Retina (tissue), 1 donor: ENCODE measurements at regions not wholly inside any gene's neighbourhood (a gene's known extent, or its start where the extent isn't known, plus 50 kb on each side); places are given as distances from the start of the nearest gene placed in this dataset.
"Not testable (repeated sequence)": the region's sequence is repeated elsewhere in the genome, so short reads cannot be mapped to it uniquely, and the experiment has no call there.

ENCODE experiments used
- DNase-seq: peaks from one replicate; pipeline ENCODE4 v3.0.0-alpha.2; 2016

DNA sequence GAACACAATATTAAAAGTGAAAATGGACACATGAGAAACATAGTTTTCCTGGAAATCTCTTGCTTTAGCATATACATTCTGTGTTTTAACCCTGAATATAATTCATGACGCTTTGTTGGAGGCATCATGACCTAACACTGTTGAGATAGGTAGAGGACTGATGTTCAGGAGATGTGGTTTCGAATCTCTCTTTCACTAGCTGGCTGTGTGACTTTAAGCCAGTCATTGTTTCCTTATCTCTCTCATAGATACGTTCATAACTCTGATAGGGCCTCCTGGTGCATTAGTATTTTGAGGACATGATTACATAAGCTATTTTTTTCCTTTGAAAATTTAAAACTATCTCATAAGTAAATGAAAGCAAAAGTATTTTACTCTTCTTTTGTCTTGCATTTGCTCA lies 179.0 kb upstream of the DTNA start:
- DNase-seq = no peak

DNA sequence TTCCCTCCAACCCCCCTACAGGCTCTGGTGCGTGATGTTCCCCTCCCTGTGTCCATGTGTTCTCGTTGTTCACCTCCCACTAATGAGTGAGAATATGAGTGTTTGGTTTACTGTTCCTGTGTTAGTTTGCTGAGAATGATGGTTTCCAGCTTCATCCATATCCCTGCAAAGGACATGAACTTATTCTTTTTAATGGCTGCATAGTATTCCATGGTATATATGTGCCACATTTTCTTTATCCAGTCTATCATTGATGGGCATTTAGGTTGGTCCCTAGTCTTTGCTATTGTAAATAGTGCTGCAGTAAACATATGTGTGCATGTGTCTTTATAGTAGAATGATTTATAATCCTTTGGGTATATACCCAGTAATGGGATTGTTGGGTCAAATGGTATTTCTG lies 175.5 kb upstream of the DTNA start:
- DNase-seq = not testable (repeated sequence)

DNA sequence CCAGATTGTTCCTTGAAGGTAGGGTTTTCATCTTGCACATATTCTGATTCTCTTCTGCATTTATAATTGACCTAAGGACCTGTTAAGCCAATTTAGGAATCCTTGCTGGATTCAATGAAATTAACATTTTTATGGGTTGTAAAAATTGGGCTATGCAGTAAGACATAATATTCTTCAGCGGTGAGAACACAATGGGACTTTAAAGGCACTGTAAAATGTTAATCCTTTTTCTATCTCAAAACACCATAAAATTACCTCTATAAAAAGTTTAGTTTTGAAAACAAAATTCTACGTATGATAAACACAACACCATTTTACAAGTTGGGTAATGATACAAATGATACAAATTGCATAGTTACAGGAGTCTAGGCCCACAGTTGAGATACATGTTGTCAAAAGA lies 169.2 kb upstream of the DTNA start:
- DNase-seq = no peak

DNA sequence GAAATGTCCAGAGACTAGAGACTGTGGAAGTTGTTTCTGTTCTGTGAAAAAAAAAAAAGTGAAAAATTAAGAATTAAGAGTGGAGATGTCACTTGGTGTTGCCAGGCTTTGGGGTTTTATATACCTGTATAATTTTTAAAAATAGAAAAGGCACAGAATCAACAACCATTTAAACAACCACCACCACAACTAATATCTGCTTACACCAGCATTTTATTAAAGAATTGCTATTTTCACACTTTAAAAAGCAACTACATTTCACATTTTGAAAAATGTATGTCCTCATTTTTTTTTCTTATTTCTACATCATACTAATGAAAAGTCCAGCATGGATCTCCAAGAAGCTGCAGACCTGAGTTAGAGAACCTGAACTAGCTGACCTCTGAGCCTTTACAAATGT lies 167.5 kb upstream of the DTNA start:
- DNase-seq = no peak

DNA sequence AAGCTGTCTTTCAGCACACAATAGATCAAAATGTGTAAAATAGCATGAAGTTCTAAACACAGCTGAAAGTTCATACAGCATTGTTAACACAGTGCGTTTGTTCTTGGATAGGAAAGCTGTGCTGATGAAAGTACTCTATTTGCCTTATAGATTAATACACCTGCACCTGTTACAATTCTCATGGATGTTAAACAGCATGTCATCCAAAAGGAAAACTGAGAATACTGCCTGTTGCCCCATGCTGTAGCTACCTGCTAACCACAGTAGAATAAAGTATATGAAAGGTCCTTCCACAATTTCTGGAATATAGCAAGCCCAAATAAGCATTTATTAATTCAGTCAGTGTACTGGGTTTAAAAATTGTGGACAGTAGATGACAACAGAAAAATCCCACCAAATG lies 166.7 kb upstream of the DTNA start:
- no peak for DNase-seq

DNA sequence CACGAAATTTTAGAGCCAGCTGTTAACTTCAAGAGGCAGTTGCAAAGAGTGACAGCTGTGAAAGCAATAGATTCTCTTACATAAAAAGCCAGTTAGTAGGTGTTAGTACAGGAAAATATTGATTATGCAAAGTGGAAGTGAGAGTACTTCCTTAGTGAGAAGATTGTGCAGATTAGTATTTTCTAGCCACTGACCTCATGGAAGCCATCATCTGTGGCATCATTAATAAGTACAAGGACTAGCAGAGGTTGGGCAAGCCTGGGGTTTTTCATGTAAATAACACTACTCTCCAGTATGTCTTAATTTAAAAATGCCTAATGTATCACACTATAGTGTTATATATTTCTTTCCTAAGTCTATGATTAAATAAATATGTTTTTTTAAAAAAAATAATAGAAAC lies 166.2 kb upstream of the DTNA start:
- DNase-seq = no peak

DNA sequence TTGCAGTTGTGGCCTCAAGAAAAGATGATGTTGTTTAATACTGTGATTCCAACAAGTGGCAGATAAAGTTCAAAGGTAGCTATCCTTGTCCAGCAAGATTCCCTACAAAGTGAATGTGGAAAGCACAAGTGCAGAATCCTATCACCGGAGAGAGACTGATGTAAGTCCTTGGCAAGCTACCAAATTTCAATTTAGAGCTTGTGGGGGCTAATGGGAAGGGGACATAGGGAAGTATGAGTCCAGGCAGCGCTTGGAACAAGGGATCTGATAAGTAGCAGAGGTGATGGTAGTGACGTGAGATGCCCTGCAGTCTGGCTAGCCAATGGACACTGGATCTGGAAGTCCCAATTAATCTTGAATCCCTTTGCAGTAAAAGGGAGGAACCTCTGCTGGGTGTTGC lies 165.2 kb upstream of the DTNA start:
- no peak for DNase-seq

DNA sequence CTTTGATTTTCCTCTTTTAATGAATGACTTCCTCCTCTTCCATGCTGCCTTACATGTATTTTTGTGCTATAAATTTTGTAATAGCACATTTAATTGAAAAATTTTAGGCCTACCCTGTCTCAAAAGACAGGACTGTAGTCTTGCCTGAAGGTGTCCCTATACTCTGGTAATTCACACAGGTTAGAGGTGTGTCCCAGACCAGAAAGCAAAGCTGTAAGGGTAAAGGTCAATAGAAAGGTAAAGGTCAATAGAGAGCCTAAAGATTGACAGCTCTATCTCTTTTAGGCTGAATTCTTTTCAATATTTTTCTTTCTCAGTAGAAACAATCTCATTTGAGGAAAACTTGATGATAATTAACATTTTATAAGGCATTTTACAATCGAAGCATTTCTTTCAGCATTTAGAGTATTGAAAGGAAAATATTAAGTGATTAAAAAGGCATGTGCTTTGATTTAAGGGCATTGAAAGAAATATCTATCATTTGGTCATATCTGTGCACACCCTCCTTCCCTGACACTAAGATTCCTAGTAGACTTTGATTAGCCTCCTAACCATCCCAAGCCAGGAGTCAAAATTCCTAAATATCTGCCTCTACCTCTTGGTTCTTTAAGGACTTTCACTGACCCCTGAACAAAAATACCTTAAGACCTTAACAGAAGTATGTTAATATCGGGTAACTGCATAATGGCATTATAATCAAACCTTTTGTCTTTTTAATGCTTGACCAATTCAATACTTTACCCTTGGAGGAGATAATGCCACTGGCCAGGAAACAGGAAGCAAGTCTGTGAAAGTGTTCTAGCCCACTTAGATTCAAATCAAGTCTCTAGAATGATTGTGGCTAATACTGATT lies 161.8 kb upstream of the DTNA start:
- DNase-seq = no peak

DNA sequence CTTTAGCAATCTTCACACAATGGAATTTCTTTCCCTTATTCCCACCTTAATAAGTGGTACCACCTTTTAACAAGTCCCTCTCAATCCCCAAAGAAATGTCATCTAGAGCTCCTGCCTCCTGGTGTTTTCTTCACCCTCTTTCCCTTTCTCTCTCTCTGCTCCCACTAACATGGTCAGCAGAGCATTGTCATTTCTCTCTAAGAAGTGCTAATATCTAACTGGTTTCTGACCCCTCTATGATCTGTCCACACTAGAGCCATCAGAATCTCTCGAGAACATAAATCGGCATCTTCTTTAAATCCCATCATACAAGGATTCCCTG lies 161.2 kb upstream of the DTNA start:
- DNase-seq = no peak

DNA sequence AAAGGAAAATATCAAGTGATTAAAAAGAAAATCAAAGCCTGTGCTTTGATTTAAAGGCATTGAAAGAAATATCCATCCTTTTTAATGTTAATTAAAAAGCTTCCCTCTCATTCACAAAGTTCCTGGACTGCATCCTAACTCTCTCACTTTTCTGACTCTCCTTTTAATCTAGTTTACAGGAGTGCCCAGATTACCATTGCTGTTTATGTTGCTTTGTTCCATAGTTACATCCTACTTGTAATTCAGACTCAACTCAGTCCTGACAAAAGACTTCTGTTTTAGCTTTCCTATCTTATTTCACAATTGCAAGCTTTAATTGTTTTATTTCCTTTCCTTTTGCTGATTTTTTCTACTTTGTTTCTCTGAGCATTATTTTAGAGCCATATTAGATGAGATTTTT lies 160.7 kb upstream of the DTNA start:
- no peak for DNase-seq

DNA sequence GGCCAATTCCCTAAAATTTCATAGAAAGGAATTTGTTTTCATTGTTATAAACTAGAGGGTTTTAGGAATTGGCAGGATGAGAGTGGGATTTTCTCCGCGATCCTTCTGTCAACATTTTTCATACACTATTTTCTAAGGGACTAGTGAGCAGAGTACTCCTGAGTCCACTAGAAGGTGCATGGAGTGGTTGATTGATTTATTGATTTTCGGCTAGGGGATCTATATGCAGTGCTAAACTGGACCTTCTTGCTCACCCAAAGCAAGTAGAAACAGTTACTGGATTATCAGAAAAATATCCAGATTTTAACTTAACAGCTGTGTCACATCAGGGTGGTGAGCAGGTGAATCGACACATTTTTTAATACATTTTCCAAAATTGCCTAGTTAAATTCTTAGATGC lies 159.9 kb upstream of the DTNA start:
- DNase-seq = no peak

DNA sequence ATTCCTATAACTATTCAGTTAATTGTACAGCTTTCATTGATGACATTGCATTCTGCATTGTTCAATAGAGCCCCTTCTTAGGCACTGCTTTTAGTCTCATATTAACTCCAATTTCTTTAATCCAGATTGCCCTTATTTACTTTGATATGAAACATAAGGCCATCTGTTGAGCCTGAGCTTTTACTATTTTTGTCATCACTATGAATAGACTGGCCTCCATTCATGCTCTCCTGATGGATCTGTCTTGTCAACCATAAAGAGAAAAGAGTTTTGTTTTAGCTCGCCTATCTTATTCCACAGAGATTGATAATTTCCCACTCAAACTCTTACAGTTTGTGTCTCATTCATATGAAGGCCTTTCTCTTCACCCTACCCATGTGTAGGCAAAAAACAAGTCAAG lies 159.2 kb upstream of the DTNA start:
- no peak for DNase-seq

DNA sequence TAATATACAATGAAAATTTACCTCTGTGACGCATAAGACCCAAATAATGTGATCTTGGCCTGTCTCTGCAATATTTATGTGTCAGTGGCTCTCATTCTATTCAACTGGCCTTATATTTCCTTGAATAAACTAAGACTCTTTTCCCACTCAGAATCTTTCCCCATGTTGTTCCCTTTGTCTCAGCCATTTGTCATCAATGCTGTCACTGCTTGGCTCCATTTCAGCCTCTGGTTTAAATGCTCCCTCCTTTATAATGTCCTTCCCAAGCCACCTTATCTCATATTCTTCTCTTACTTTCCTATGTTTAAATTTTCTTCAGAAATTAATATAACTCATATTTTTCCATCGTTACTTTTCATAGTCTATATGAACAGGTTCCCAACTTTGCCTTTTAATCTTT lies 158.3 kb upstream of the DTNA start:
- no peak for DNase-seq

DNA sequence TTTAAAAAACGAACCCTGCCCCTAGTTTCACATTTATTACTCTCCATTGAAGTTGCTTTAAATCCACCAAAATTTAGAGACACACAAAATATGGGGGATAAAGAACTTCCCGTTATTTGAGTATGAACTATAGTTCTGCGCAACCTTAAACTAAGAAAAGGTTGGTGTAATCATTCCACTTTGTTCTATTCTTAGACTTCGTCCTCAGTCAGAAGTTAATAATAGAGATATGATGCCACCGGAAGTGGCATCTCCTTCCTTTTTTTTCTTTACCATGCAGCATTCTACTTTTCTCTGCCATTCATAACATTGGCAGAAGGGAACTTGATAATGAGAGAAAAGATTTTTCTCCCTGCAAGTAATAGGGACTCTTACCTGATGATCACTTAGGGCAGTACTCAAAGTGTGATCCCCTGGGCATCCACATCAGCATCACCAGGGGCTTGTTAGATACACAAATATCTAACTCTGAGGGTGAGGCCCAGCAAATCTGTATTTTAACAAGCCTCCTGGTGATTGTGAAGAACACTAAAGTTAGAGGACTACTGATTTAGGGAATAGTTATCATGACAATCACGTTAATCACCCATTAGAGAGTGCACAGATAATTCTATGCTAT lies 147.7 kb upstream of the DTNA start:
- DNase-seq = no peak

DNA sequence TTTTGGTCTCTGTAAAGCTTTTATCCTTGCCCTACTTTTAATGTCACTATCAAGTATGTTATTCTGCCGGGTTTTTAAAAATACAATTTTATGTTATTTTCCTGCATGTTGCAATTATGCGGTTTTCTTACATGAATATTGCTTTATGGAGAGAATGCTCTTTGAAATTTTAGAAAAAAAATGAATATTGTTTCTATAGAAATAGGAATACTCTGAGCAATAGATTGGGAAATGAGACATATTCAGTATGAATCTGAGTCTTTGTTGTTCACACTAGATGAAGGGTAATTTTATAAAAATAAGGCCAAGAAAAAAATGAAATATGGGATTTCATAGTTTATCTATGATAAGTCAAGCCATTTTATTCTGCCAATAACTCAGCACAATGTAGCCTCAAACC lies 142.2 kb upstream of the DTNA start:
- no peak for DNase-seq

DNA sequence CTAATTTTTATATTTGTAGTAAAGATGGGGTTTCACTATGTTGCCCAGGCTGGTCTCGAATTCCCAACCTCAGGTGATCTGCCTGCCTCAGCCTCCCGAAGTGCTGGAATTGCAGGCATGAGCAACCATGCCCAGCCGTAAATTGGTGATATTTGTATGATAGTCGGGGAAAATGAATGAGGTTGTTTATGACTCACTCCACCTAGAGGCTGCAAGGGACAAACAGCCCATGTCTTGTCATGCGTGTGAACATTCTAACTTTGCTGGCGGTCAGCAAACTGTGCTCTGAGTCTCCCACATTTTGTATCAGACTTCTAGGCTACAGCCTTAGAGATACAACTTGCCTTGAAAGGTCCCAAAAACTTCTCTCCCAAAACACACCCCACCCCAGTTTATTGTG lies 133.5 kb upstream of the DTNA start:
- no peak for DNase-seq

DNA sequence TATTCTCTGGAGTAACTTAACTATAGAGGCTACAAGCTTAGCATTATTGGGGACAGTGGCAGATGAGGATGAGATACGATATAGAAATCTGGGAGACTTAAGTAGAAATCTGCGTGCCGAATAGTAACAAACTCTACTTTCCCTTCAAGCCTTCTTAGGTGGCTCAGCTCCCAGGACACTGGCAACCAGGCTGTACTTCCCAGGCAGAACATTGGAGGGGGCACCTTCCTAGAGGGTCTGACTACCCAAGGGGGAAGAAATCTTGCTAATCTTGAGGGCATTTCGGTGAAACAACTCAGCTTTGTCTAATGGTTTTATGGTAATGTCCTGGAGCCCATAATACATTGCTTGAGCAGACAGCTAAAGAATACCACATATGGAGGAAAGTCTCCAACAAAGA lies 126.2 kb upstream of the DTNA start:
- DNase-seq = no peak

DNA sequence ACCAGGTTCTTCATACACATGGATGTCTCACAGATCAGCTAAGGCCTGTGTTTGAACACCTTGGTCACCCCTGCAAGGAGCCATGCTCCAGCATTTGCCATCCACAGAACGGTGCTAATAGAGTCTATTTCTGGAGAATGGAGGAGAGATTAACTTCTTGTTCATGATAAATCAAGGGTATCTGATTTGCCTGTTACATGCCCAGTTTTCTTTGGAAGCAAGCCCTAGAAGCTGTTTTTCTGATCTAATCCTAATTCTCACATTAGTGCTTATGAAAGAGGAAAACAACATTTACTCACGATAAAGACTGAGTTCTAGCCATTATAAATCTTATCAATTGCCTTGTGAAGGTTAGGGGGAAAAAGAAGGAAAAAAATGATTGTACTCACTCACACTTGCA lies 119.6 kb upstream of the DTNA start:
- DNase-seq = no peak

DNA sequence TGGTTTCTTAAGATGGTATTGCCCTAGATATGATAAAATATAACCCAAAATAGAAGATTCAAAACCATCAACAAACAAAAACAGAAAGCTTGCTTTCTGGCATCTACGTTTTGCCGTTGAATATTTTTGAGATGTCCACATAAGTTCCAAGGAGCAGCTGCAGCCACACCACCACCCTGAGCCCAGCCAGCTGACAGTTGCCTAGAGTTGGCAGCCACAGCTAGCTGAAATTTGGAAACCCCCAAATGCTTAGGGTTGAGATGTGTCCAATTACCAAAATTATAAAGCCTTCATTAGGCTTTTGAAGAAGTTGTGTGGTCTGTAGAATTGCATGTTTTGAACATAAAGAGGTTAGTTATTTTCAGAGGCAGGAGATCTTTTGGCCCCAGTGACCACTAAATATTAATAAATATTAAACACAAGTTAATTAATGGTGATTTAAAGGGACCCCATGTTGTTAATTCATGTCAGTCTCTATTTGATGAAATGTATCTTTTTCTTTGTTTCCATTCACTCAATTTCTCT lies 118.1 kb upstream of the DTNA start:
- no peak for DNase-seq

DNA sequence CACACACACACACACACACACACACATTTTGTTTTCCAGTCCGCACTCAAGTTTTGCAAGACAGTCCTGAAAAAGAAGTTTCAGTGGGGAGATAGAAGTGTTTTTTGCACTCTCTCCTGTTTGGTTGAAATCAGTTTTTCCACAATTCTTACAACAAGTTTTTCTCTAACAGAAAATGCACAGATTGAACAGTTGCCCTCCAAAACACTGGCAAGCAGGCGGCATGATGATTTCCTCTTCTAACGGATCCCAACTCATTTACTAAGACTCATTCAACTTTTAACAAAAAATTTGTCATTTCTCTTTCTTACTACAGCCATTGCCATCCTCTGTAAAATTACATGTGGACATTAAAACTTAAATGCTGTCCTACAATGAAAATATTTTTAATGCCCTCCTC lies 117.6 kb upstream of the DTNA start:
- DNase-seq = no peak

DNA sequence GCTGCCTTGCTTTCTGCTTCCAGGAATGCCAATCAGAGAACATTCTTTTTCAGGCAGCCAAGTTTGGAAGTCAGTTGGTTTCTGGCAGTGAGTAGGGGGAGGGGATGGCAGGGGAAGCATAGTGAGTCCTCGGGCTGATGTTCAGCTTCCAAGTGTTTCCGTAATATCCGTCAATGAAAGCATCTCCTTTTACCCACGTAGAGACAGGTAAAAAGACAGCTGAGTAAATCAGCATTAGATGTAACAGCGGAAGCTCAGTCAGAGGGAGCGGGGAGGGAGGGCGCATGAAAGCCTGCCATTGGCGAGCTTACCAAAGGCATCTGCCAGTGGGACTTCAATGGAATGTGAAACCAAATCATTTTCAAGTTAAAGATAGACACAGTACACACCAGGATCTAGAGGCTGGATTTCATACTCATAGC lies 117.1 kb upstream of the DTNA start:
- peak; percentile 64 for DNase-seq

DNA sequence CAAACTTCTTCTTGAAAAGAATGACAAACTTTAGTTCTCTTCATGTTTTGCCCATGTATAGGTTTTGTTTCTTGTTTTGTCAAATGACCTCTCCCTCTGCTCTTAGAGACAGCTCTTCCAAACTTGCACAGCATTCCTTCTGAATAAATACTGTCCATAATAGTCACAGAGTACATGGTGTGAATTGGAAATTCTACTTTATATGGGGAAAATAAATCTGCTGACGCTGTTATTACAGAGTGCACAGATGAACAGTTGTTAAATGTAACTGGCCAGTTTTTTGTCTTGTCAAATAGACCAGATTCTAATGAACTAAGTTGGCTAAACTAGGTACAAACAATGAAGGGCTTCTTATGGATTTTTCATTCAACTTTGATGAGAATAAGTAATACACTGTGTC lies 115.8 kb upstream of the DTNA start:
- no peak for DNase-seq

DNA sequence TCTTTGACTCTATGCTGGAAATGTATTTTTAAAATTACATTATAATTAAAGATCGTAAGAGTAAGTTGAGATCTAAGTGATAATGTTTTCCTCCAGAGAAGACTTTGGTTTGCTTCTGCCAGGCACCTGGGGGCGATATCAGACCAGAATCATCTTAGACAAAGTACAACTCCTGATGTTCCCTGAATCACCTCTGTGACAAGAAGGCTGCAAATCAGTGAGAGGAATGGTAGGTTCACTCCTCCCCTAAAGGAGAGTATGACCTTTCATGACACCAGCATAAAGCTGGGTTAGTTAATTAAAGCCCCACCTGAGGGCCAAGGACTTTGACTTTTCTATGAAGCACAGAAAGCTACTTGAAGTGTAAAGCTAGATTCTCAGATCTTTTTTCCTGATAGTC lies 114.4 kb upstream of the DTNA start:
- no peak for DNase-seq

DNA sequence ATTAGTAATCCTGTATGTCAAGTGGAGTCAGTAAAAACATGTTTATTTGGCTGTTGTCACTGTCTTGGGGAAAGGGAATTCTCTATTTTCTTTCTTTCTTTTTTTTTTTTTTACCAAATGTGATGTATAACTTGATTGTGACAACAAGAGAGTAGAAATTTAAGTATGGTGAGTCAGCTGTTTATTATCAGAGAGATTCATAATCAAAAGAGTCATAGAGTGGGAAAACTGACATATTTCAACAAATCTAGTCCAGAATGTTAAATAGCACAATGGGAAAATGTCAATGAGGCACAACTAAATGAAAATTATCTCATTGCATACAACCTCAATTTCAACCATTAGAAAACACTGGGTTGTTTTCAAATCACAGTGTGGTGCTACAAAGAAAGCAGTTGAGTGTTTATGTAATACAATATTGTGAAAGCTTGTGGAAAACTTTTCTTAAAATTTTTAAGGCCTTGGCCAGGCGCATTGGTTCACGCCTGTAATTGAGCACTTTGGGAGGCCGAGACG lies 111.9 kb upstream of the DTNA start:
- DNase-seq = no peak

DNA sequence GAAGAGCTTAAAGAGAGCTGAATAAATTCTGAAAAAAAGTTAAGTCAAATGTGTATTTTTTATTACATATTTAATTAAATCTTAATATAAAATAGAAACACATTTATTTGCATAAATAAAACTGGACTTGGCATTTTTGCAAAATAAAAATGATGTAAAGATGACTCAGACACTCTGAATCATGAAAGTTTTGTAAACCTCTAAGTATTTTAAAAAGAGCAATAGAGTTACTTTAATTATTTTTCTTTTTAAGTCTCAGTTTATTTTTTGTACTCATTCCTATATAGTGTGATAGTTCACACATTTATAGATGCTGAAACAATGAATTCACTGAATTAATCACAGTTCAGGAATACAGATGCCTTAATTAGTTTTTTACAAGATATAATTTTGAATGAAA lies 109.9 kb upstream of the DTNA start:
- DNase-seq = no peak
